Upper lobe of left lung (tissue), 6 donors: ENCODE measurements at regions not wholly inside any gene's neighbourhood (a gene's known extent, or its start where the extent isn't known, plus 50 kb on each side); places are given as distances from the start of the nearest gene placed in this dataset.

Experiments
- ATAC-seq, 2 donors: fragments of 200-7000 bp; cut with Tn5 transposase; one replicate each; pipeline ENCODE4 v1.9.1; 2022; ENCODE audit warnings: mild to moderate bottlenecking in 2 of 2, moderate library complexity in 2 of 2; ENCODE audit not compliant: low FRiP score in 2 of 2
- DNase-seq, 2 donors: peaks; one replicate each; pipeline ENCODE4 v3.0.0-alpha.2; 2019 to 2020
- H3K27ac ChIP-seq, 4 donors: fragments of 200-600 bp; sonication (generic); one replicate each; pipeline ENCODE4 v1.5.1; 2016 to 2019
- H3K27me3 ChIP-seq, 4 donors: fragments of 200-600 bp; sonication (generic); one replicate each; pipeline ENCODE4 v1.5.1; 2017 to 2019
- H3K36me3 ChIP-seq, 4 donors: fragments of 200-600 bp; sonication (generic); one replicate each; pipeline ENCODE4 v1.5.1; 2016 to 2019
- H3K4me1 ChIP-seq, 4 donors: fragments of 200-600 bp; sonication (generic); one replicate each; pipeline ENCODE4 v1.5.1; 2018 to 2019
- H3K4me3 ChIP-seq, 4 donors: fragments of 200-600 bp; sonication (generic); one replicate each; pipeline ENCODE4 v1.5.1; 2017 to 2019; ENCODE audit warnings: mild to moderate bottlenecking in 2 of 4, moderate library complexity in 1 of 4
- H3K9me3 ChIP-seq, 4 donors: fragments of 200-600 bp; sonication (generic); one replicate each; pipeline ENCODE4 v1.5.1; 2018 to 2019
- CTCF ChIP-seq, 6 experiments: fragments of 450-650 bp in 4 of 6; fragments of 200-600 bp in 2 of 6; sonication (generic) in 2 of 6; IDR thresholded peaks; one replicate each; pipeline ENCODE4 v1.5.1; 2016 to 2019; ENCODE audit warnings: antibody characterized with exemption in 6 of 6
- EP300 ChIP-seq, 4 donors: sonication (generic); formaldehyde crosslinking; IDR thresholded peaks; one replicate each; pipeline ENCODE4 v1.5.1; 2017; ENCODE audit warnings: antibody characterized with exemption in 4 of 4, control low read depth in 2 of 4
- POLR2A ChIP-seq, 4 donors: fragments of 450-650 bp; IDR thresholded peaks; one replicate each; pipeline ENCODE4 v1.5.1; 2016 to 2017; ENCODE audit warnings: antibody characterized with exemption in 4 of 4, mild to moderate bottlenecking in 2 of 4
- POLR2AphosphoS5 ChIP-seq, 2 donors: sonication (generic); formaldehyde crosslinking; IDR thresholded peaks; one replicate each; pipeline ENCODE4 v1.5.1; 2017; ENCODE audit warnings: antibody characterized with exemption in 2 of 2
- WGBS, 2 donors: methylation state at CpG; one replicate each; pipeline ENCODE4 v1.1.5; 2017 to 2018; 5-methylcytosine and 5-hydroxymethylcytosine counted together
- donor health status: DM: no; HTN: no; CAD: no; lungs with moderate emphysema.
- donor health status: DM: no; HTN: yes; CAD: no; lungs with severe emphysema.

GRCh38 chr10:6864142-6864541 is 284.1 kb upstream of the PRKCQ start:
- ATAC-seq (no peak), DNase-seq (no peak)
- Histone ChIP-seq H3K4me1 (no peaks in the 10 kb centered on the region), H3K4me3 (no peak overlapping the region), H3K27me3 (no peaks in the 10 kb centered on the region), H3K9me3 (no peaks in the 10 kb centered on the region), H3K36me3 (no peaks in the 10 kb centered on the region), H3K27ac (no peak overlapping the region)
- no peak for TF ChIP-seq EP300 (IDR thresholded peaks at IDR 0.05)
- no peak for TF ChIP-seq POLR2A (IDR thresholded peaks at IDR 0.05)
- 94 to 96% methylated on average over 6 of the region's 6 CpGs for WGBS, 2 donors

GRCh38 chr10:6863381-6863780 is 283.3 kb upstream of the PRKCQ start:
- no peak for ATAC-seq
- H3K27ac ChIP-seq: no peak overlapping the region
- WGBS, 2 donors: 90% methylated on average over 1 of the region's 1 CpG; no CpG with 5 or more reads in 1 of the 2 donors

GRCh38 chr10:6850452-6850851 is 270.4 kb upstream of the PRKCQ start:
- no peak for ATAC-seq
- Histone ChIP-seq H3K27ac (no peak overlapping the region), H3K36me3 (no peaks in the 10 kb centered on the region), H3K4me1 (no peaks in the 10 kb centered on the region), H3K27me3 (no peaks in the 10 kb centered on the region), H3K4me3 (no peak overlapping the region), H3K9me3 (no peaks in the 10 kb centered on the region)
- 78 to 90% methylated on average over 3 of the region's 3 CpGs for WGBS, 2 donors
- DNase-seq: no peak
- no peak for TF ChIP-seq CTCF (IDR thresholded peaks at IDR 0.05)
- no peak for TF ChIP-seq POLR2AphosphoS5 (IDR thresholded peaks at IDR 0.05)
- no peak for TF ChIP-seq POLR2A (IDR thresholded peaks at IDR 0.05)
- no peak for TF ChIP-seq EP300 (IDR thresholded peaks at IDR 0.05)

More at GRCh38 chr10:6863381-6863780, 283.3 kb upstream of the PRKCQ start:
- Histone ChIP-seq H3K9me3 (no peaks in the 10 kb centered on the region), H3K4me3 (no peak overlapping the region), H3K27me3 (no peaks in the 10 kb centered on the region), H3K36me3 (no peaks in the 10 kb centered on the region), H3K4me1 (no peaks in the 10 kb centered on the region)
- DNase-seq: no peak
- TF ChIP-seq CTCF (IDR thresholded peaks at IDR 0.05): no peak
- no peak for TF ChIP-seq POLR2AphosphoS5 (IDR thresholded peaks at IDR 0.05)
- TF ChIP-seq POLR2A (IDR thresholded peaks at IDR 0.05): no peak
- TF ChIP-seq EP300 (IDR thresholded peaks at IDR 0.05): no peak

- WGBS, 2 donors: 88 to 97% methylated on average over 3 of the region's 3 CpGs
- TF ChIP-seq POLR2AphosphoS5 (IDR thresholded peaks at IDR 0.05) (no peak), EP300 (IDR thresholded peaks at IDR 0.05) (no peak), CTCF (IDR thresholded peaks at IDR 0.05) (no peak), POLR2A (IDR thresholded peaks at IDR 0.05) (no peak)
- ATAC-seq: no peak
These were observed 267.5 kb upstream of the PRKCQ start for GRCh38 chr10:6847561-6847960.

GRCh38 chr10:6843894-6844650 is 264.0 kb upstream of the PRKCQ start:
- Histone ChIP-seq H3K4me3 (no peak overlapping the region), H3K27ac (no peak overlapping the region), H3K9me3 (no peaks in the 10 kb centered on the region), H3K36me3 (no peaks in the 10 kb centered on the region), H3K4me1 (no peaks in the 10 kb centered on the region), H3K27me3 (no peaks in the 10 kb centered on the region)
- TF ChIP-seq CTCF (IDR thresholded peaks at IDR 0.05): no peak
- TF ChIP-seq POLR2A (IDR thresholded peaks at IDR 0.05): no peak
- no peak for TF ChIP-seq EP300 (IDR thresholded peaks at IDR 0.05)
- TF ChIP-seq POLR2AphosphoS5 (IDR thresholded peaks at IDR 0.05): no peak
- 57 to 65% methylated on average over 4 of the region's 4 CpGs for WGBS, 2 donors
- no peak for DNase-seq
- ATAC-seq: no peak

More at GRCh38 chr10:6847561-6847960, 267.5 kb upstream of the PRKCQ start:
- no peaks in the 10 kb centered on the region for H3K27me3 ChIP-seq
- H3K4me1 ChIP-seq: no peaks in the 10 kb centered on the region
- H3K36me3 ChIP-seq: no peaks in the 10 kb centered on the region
- no peak overlapping the region for H3K4me3 ChIP-seq
- no peak overlapping the region for H3K27ac ChIP-seq
- H3K9me3 ChIP-seq: no peaks in the 10 kb centered on the region
- no peak for DNase-seq
